ENCODE measurements at regions not wholly inside any gene's neighbourhood (a gene's known extent, or its start where the extent isn't known, plus 50 kb on each side); places are given as distances from the start of the nearest gene placed in this dataset.

DNA sequence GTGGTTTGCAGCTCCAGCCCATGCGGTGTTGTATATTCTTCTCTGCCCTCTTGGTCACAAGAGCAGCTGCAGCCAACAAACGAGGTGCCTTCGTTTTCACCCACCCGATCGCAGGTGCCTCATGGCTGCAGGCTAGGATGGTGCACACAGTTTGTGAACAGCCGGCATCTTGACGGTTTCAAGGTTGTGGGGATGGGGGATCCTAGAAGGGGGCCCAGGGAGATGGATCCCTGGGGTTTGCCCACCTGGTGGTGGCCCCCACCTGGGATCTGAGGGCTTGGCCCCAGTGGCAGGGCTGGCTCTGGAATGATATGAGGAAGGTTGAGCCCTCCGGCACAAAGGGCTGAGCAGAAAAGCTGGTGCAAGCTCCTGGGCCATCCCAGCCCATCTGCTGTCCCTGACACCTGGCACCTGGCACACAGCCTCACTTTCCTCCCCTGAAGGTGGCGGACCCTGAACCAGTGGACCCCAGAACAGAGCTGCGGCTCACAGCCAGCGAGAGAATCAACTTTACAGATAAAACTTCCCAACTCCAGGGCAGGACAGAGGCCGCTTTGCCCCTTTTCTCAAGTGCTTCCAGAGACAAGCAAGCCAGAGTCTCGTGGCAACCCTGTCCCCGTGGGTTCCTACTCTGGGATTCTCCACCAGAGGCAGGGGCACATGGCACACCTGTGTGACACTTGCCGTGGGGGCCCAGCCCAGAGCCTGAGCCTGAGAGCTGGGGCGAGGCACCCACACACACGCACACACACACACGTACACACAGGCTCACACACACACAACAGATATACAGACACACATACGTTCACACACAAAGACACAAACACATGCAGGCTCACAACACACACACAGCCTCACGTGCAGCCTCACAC is 177.3 kb upstream of the PPP2R2D start:
- no peak overlapping the region for H3K27ac ChIP-seq
- TF ChIP-seq CTCF (conservative IDR thresholded peaks at IDR 0.05): no peak

- no peak for TF ChIP-seq CTCF (conservative IDR thresholded peaks at IDR 0.05)
- no peak overlapping the region for H3K27ac ChIP-seq
Observed at GRCh38 chr10:131724169-131724545, 176.7 kb upstream of the PPP2R2D start.

- no peak for TF ChIP-seq CTCF (conservative IDR thresholded peaks at IDR 0.05)
- H3K27ac ChIP-seq: no peak overlapping the region
Observed at GRCh38 chr10:131724891-131725580, 175.8 kb upstream of the PPP2R2D start.

DNA sequence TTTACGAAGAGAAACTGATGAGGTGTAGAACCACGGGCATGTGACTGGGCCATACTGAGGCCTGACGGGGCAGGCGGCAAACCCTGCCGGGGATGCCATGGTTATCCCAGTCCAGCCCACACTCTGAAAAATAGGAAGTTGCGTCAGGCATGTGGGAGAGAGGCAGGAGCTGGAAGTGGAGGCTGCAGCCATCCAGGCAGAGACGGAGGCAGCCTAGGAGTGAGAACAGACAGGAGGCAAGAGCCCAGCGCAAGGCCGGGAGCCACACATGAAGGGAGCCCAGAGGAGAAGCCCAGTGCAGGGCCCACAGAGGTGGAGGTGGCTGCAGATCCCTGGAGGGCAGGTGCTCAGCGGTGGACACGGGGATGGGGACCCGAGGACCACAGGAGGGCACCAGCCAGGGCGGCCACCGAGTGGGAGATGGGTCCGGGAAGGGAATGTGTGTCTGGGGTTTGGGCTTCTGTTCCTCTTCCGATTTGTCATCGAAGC is 175.2 kb upstream of the PPP2R2D start:
- no peak overlapping the region for H3K27ac ChIP-seq

DNA sequence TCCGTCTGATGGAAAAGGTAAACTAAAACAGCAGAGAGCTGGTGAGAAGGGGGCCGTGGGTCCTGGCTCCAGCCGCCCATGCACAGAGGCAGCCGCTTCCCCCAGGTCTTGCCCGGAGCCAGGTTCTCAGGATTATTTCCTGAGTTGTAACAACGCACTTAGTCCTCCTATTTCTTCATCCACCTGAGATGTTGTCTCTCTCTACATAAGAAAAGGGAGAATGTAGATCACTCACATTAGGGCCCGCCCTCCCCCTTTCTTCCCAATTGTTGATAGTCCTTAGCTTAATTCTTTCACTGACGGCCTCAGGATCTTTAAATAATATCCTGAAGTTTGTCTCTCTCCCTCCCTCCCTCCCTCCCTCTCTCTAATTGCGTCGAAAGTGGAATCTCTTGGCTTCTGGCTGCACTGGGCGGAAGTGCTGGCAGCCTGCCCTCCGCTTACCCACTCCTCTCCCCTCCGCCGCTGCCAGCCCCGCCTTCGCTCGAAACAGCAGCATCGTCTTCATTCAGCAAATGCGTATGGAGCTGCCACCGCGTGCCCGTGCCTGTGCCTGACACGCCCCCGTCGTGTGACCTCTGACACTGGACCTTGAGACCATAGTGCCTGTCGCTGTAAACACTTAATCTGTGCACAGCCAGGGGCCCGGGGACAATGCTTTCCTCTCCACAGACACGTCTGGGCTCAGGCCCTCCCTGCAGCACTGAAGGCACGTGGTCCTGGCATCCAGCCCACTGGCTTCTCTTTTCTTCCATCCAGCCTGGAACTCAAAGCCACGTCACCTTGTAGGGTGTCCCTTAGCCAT is 174.5 kb upstream of the PPP2R2D start:
- H3K27ac ChIP-seq: no peak overlapping the region
- no peak for TF ChIP-seq CTCF (conservative IDR thresholded peaks at IDR 0.05)

More for the DNA sequence above, 175.2 kb upstream of the PPP2R2D start:
- TF ChIP-seq CTCF (conservative IDR thresholded peaks at IDR 0.05): no peak

- H3K27ac ChIP-seq: no peak overlapping the region
- TF ChIP-seq CTCF (conservative IDR thresholded peaks at IDR 0.05): no peak
Observed at GRCh38 chr10:131726967-131727366, 173.8 kb upstream of the PPP2R2D start.

GRCh38 chr10:131727560-131727959 is 173.2 kb upstream of the PPP2R2D start:
- no peak overlapping the region for H3K27ac ChIP-seq
- no peak for TF ChIP-seq CTCF (conservative IDR thresholded peaks at IDR 0.05)

Measured in VCaP (cell line).